Liver (tissue), 8 donors: ENCODE measurements at regions not wholly inside any gene's neighbourhood (a gene's known extent, or its start where the extent isn't known, plus 50 kb on each side); places are given as distances from the start of the nearest gene placed in this dataset.

Experiments used
- DNase-seq: peaks from one replicate; pipeline ENCODE4 v3.0.0-alpha.2; 2017; ENCODE audit warnings: low spot score
- H3K27ac ChIP-seq, 2 donors: one replicate each; pipeline ENCODE4 v1.7.0; 2013; ENCODE audit warnings: inconsistent platforms in 2 of 2, low read length in 2 of 2, control low read depth in 1 of 2, low read depth in 1 of 2, mild to moderate bottlenecking in 1 of 2
- H3K27me3 ChIP-seq, 4 donors: one replicate each; pipeline versions ENCODE4 v1.6.1 to v1.7.0; 2013; ENCODE audit warnings: low read length in 3 of 4, inconsistent platforms in 1 of 4, mild to moderate bottlenecking in 1 of 4, moderate library complexity in 1 of 4; ENCODE audit not compliant: control insufficient read depth in 4 of 4, insufficient read depth in 4 of 4
- H3K36me3 ChIP-seq, 4 donors: one replicate each; pipeline versions ENCODE4 v1.6.1 to v1.7.0; 2013; ENCODE audit warnings: low read length in 3 of 4, mild to moderate bottlenecking in 3 of 4, low read depth in 1 of 4, moderate library complexity in 1 of 4; ENCODE audit not compliant: control insufficient read depth in 4 of 4, insufficient read depth in 3 of 4
- H3K4me1 ChIP-seq, 4 donors: one replicate each; pipeline versions ENCODE4 v1.6.1 to v1.7.0; 2013; ENCODE audit warnings: low read length in 3 of 4, mild to moderate bottlenecking in 3 of 4, moderate library complexity in 1 of 4; ENCODE audit not compliant: control insufficient read depth in 4 of 4, insufficient read depth in 4 of 4
- H3K4me3 ChIP-seq, 3 donors: one replicate each; pipeline versions ENCODE4 v1.6.1 to v1.7.0; 2013; ENCODE audit warnings: low read length in 3 of 3, control low read depth in 1 of 3, low read depth in 1 of 3, mild to moderate bottlenecking in 1 of 3
- H3K9ac ChIP-seq, 2 donors: one replicate each; pipeline ENCODE4 v1.7.0; 2013; ENCODE audit warnings: low read length in 2 of 2, mild to moderate bottlenecking in 2 of 2, moderate library complexity in 2 of 2, control low read depth in 1 of 2, low read depth in 1 of 2
- H3K9me3 ChIP-seq, 4 donors: one replicate each; pipeline versions ENCODE4 v1.6.1 to v1.7.0; 2013; ENCODE audit warnings: low read length in 3 of 4; ENCODE audit not compliant: control insufficient read depth in 4 of 4
- ATF3 ChIP-seq: IDR thresholded peaks from 2 replicates; pipeline ENCODE4 v1.6.1; 2016; ENCODE audit warnings: antibody characterized with exemption
- EGR1 ChIP-seq, 2 donors: IDR thresholded peaks; 2 replicates each; pipeline ENCODE4 v1.6.1; 2016 to 2018; ENCODE audit warnings: antibody characterized with exemption in 2 of 2, low read depth in 2 of 2
- FOXA1 ChIP-seq: IDR thresholded peaks from 2 replicates; pipeline ENCODE4 v1.6.1; 2016; ENCODE audit warnings: antibody characterized with exemption
- FOXA2 ChIP-seq: IDR thresholded peaks from 2 replicates; pipeline ENCODE4 v1.6.1; 2016; ENCODE audit warnings: antibody characterized with exemption
- GABPA ChIP-seq, 2 donors: IDR thresholded peaks in 1 of 2; conservative IDR thresholded peaks in 1 of 2; 2 replicates each; pipeline ENCODE4 v1.6.1; 2016; ENCODE audit warnings: antibody characterized with exemption in 2 of 2, mild to moderate bottlenecking in 1 of 2, moderate library complexity in 1 of 2
- HNF4A ChIP-seq, 2 donors: conservative IDR thresholded peaks; 2 replicates each; pipeline ENCODE4 v1.6.1; 2016; ENCODE audit warnings: antibody characterized with exemption in 2 of 2, mild to moderate bottlenecking in 2 of 2
- HNF4G ChIP-seq: IDR thresholded peaks from 2 replicates; pipeline ENCODE4 v1.6.1; 2016; ENCODE audit warnings: antibody characterized with exemption
- JUND ChIP-seq, 2 donors: IDR thresholded peaks; 2 replicates each; pipeline ENCODE4 v1.6.1; 2016; ENCODE audit warnings: antibody characterized with exemption in 2 of 2
- NR2F2 ChIP-seq: IDR thresholded peaks from 2 replicates; pipeline ENCODE4 v1.6.1; 2016; ENCODE audit warnings: antibody characterized with exemption
- RAD21 ChIP-seq, 2 donors: IDR thresholded peaks; 2 replicates each; pipeline ENCODE4 v1.6.1; 2016; ENCODE audit warnings: antibody characterized with exemption in 2 of 2, mild to moderate bottlenecking in 2 of 2
- REST ChIP-seq: IDR thresholded peaks from 2 replicates; pipeline ENCODE4 v1.6.1; 2016; ENCODE audit warnings: antibody characterized with exemption, mild to moderate bottlenecking
- RXRA ChIP-seq, 2 donors: IDR thresholded peaks; 2 replicates each; pipeline ENCODE4 v1.6.1; 2017 to 2018; ENCODE audit warnings: antibody characterized with exemption in 2 of 2, mild to moderate bottlenecking in 1 of 2
- SP1 ChIP-seq: IDR thresholded peaks from 2 replicates; pipeline ENCODE4 v1.6.1; 2018; ENCODE audit warnings: antibody characterized with exemption, mild to moderate bottlenecking
- TAF1 ChIP-seq: conservative IDR thresholded peaks from 2 replicates; pipeline ENCODE4 v1.6.1; 2016; ENCODE audit warnings: antibody characterized with exemption, mild to moderate bottlenecking
- YY1 ChIP-seq: IDR thresholded peaks from 2 replicates; pipeline ENCODE4 v1.6.1; 2016; ENCODE audit warnings: antibody characterized with exemption, mild to moderate bottlenecking
- ZBTB33 ChIP-seq: IDR thresholded peaks from 2 replicates; pipeline ENCODE4 v1.6.1; 2016; ENCODE audit warnings: antibody characterized with exemption
- WGBS: extraction: QIAGEN DNeasy Blood & Tissue Kit; methylation state at CpG from one replicate; pipeline ENCODE4 v1.1.7; 2013; 5-methylcytosine and 5-hydroxymethylcytosine counted together
- TF ChIP-seq, protein P1 (sequence below): IDR thresholded peaks from 2 replicates; pipeline ENCODE4 v1.6.1; 2016; ENCODE audit warnings: antibody characterized with exemption
- TF ChIP-seq, protein P2 (sequence below): fragments of 150-350 bp; IDR thresholded peaks from 2 replicates; pipeline ENCODE4 v1.5.1; 2017; ENCODE audit warnings: improper control_type of control experiment, low read depth, low read length; ENCODE audit not compliant: missing input control
- donor health status: healthy.
- donor health status: healthy.
- donor health status: healthy.
- donor health status: healthy.
- donor health status: healthy.

DNA sequence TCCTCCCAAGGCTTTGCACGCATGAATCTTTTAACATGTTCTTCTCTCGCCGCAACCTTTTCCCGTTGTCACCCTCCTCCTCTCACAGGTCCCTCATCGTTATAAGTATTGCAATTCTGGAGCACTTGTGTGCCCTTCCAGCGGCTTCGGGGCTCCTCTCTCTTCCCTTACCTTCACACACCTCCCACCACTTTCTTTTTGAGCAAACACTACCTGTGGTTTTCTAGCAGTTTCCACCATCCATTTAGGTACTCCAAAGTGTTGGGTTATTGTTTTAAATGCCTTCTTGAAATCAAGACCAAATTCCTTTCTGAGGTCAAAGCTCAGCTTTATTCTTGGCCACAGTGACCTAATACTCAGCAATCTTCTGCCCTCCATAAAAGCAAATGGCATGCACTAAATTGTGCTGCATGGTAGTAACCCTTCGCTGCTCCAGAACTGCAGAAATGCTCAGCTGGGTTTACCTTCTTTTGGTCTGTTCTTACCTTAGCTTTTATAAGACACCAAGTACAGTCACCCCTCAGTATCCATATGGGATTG is 472.4 kb downstream of the SETD4 start:
- Histone ChIP-seq H3K27me3 (no peaks in the 10 kb centered on the region), H3K27ac (no peak overlapping the region), H3K4me3 (no peak overlapping the region), H3K36me3 (no peaks in the 10 kb centered on the region), H3K9ac (no peak overlapping the region), H3K4me1 (peaks cover 0 to 10% (median 5%) of the 10 kb centered on the region in 4 donors), H3K9me3 (no peaks in the 10 kb centered on the region)
- no peak for TF ChIP-seq GABPA (IDR thresholded peaks at IDR 0.05 in 1 of 2, conservative IDR thresholded peaks at IDR 0.05 in 1 of 2)
- TF ChIP-seq REST = no peak
- TF ChIP-seq HNF4G = no peak
- TF ChIP-seq TAF1 = no peak
- no peak for TF ChIP-seq ATF3
- TF ChIP-seq, protein P1, sequence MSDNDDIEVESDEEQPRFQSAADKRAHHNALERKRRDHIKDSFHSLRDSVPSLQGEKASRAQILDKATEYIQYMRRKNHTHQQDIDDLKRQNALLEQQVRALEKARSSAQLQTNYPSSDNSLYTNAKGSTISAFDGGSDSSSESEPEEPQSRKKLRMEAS = no peak
- no peak for TF ChIP-seq EGR1 (IDR thresholded peaks at IDR 0.05; ENCODE audit: low read depth in 2 of 2)
- no peak for TF ChIP-seq FOXA1
- no peak for TF ChIP-seq NR2F2
- no peak for TF ChIP-seq HNF4A (conservative IDR thresholded peaks at IDR 0.05)
- TF ChIP-seq YY1 = no peak
- no peak for TF ChIP-seq JUND (IDR thresholded peaks at IDR 0.05)
- TF ChIP-seq FOXA2 = no peak
- 89% methylated on average over 8 of the region's 8 CpGs for WGBS
- DNase-seq = no peak

DNA sequence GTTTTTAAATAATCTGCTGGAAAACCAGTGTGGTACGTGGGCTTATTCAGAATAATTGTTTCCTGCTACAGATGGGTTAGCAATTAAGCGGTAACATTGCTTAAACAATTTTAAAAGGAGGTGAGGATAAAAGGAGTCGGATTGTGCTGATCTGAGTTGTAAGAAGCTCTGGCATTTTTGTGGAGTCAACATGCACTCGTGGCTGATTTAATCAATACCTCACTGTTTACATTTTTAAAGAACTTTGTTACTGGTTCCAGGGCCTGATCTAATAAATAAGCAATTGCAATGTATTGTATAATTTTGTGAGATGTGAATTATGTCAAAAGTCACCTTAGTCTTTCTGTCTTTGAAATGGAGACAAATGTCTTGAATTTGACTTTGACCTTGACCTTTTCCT is 474.0 kb downstream of the SETD4 start:
- H3K36me3 ChIP-seq = no peaks in the 10 kb centered on the region
- H3K27me3 ChIP-seq = no peaks in the 10 kb centered on the region
- H3K9me3 ChIP-seq = no peaks in the 10 kb centered on the region
- peaks cover 0 to 10% (median 5%) of the 10 kb centered on the region in 4 donors for H3K4me1 ChIP-seq
- TF ChIP-seq FOXA1 (peak; percentile 51), FOXA2 (peak; percentile 71), YY1 (peak; percentile 25), HNF4G (no peak), RXRA (IDR thresholded peaks at IDR 0.05) (peak in 1 of 2 donors; percentile 42), ATF3 (no peak), EGR1 (IDR thresholded peaks at IDR 0.05; ENCODE audit: low read depth in 2 of 2) (no peak), NR2F2 (no peak), SP1 (peak; percentile 37), REST (no peak), RAD21 (IDR thresholded peaks at IDR 0.05) (no peak), HNF4A (conservative IDR thresholded peaks at IDR 0.05) (peak; percentile 61 to 66), JUND (IDR thresholded peaks at IDR 0.05) (no peak), TAF1 (no peak), GABPA (IDR thresholded peaks at IDR 0.05 in 1 of 2, conservative IDR thresholded peaks at IDR 0.05 in 1 of 2) (no peak), ZBTB33 (no peak)
- TF ChIP-seq, protein P2, sequence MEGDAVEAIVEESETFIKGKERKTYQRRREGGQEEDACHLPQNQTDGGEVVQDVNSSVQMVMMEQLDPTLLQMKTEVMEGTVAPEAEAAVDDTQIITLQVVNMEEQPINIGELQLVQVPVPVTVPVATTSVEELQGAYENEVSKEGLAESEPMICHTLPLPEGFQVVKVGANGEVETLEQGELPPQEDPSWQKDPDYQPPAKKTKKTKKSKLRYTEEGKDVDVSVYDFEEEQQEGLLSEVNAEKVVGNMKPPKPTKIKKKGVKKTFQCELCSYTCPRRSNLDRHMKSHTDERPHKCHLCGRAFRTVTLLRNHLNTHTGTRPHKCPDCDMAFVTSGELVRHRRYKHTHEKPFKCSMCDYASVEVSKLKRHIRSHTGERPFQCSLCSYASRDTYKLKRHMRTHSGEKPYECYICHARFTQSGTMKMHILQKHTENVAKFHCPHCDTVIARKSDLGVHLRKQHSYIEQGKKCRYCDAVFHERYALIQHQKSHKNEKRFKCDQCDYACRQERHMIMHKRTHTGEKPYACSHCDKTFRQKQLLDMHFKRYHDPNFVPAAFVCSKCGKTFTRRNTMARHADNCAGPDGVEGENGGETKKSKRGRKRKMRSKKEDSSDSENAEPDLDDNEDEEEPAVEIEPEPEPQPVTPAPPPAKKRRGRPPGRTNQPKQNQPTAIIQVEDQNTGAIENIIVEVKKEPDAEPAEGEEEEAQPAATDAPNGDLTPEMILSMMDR = no peak
- TF ChIP-seq, protein P1 = no peak
- H3K4me3 ChIP-seq = no peak overlapping the region
- WGBS = 30% methylated on average over 4 of the region's 4 CpGs
- no peak for DNase-seq
- H3K27ac ChIP-seq = no peak overlapping the region
- H3K9ac ChIP-seq = no peak overlapping the region
